Mesenchymal stem cell (in vitro differentiated cells and primary cell): ENCODE measurements at regions not wholly inside any gene's neighbourhood (a gene's known extent, or its start where the extent isn't known, plus 50 kb on each side); places are given as distances from the start of the nearest gene placed in this dataset.

Source experiments
- DNase-seq: peaks from one replicate; pipeline ENCODE4 v3.0.0-alpha.2; 2013
- H2AFZ ChIP-seq: one replicate; pipeline ENCODE4 v1.6.1; 2013; ENCODE audit warnings: low read depth, mild to moderate bottlenecking, control low read depth, inconsistent platforms, low read length, moderate library complexity
- H2AK5ac ChIP-seq: 2 replicates; pipeline ENCODE4 v1.6.1; 2013; ENCODE audit warnings: low read length, moderate library complexity, mild to moderate bottlenecking, inconsistent platforms; ENCODE audit not compliant: severe bottlenecking
- H2BK120ac ChIP-seq: one replicate; pipeline ENCODE4 v1.6.1; 2013; ENCODE audit warnings: low read depth, mild to moderate bottlenecking, inconsistent platforms, low read length, moderate library complexity
- H2BK12ac ChIP-seq, 2 experiments: one replicate each; pipeline ENCODE4 v1.6.1; 2013; ENCODE audit warnings: inconsistent platforms in 2 of 2, low read length in 2 of 2, mild to moderate bottlenecking in 2 of 2, moderate library complexity in 2 of 2, control low read depth in 1 of 2
- H2BK15ac ChIP-seq: one replicate; pipeline ENCODE4 v1.6.1; 2013; ENCODE audit warnings: mild to moderate bottlenecking, low read depth, inconsistent platforms; ENCODE audit not compliant: poor library complexity, severe bottlenecking
- H2BK5ac ChIP-seq: 2 replicates; pipeline ENCODE4 v1.6.1; 2013; ENCODE audit warnings: low read depth, mild to moderate bottlenecking, low read length, control low read depth, inconsistent platforms; ENCODE audit not compliant: poor library complexity, severe bottlenecking
- H3K14ac ChIP-seq, 2 experiments: one replicate each; pipeline ENCODE4 v1.6.1; 2013; ENCODE audit warnings: inconsistent platforms in 2 of 2, low read length in 2 of 2, control low read depth in 1 of 2, mild to moderate bottlenecking in 1 of 2, moderate library complexity in 1 of 2
- H3K18ac ChIP-seq, 2 experiments: one replicate each; pipeline ENCODE4 v1.6.1; 2013; ENCODE audit warnings: inconsistent platforms in 2 of 2, low read length in 2 of 2, control low read depth in 1 of 2, low read depth in 1 of 2, mild to moderate bottlenecking in 1 of 2
- H3K23ac ChIP-seq, 2 experiments: one replicate each; pipeline ENCODE4 v1.6.1; 2013; ENCODE audit warnings: inconsistent platforms in 2 of 2, low read length in 2 of 2, mild to moderate bottlenecking in 2 of 2, moderate library complexity in 2 of 2, control low read depth in 1 of 2
- H3K27ac ChIP-seq: 2 replicates; pipeline ENCODE4 v1.5.1; 2013; ENCODE audit warnings: mild to moderate bottlenecking, moderate library complexity, low read length, control low read depth, inconsistent platforms; ENCODE audit not compliant: poor library complexity, severe bottlenecking
- H3K27me3 ChIP-seq, 2 experiments: 2 replicates each; pipeline versions ENCODE4 v1.6.1 to v1.7.0; 2013; ENCODE audit warnings: low read length in 2 of 2, mild to moderate bottlenecking in 2 of 2, moderate library complexity in 2 of 2, control low read depth in 1 of 2, inconsistent platforms in 1 of 2; ENCODE audit not compliant: control insufficient read depth in 1 of 2, insufficient read depth in 1 of 2
- H3K36me3 ChIP-seq, 2 experiments: 2 replicates each; pipeline versions ENCODE4 v1.6.1 to v1.7.0; 2013; ENCODE audit warnings: low read length in 2 of 2, control low read depth in 1 of 2, inconsistent platforms in 1 of 2, low read depth in 1 of 2, mild to moderate bottlenecking in 1 of 2; ENCODE audit not compliant: insufficient read depth in 2 of 2, control insufficient read depth in 1 of 2
- H3K4ac ChIP-seq, 2 experiments: one replicate each; pipeline ENCODE4 v1.6.1; 2013; ENCODE audit warnings: inconsistent platforms in 2 of 2, low read length in 2 of 2, mild to moderate bottlenecking in 2 of 2, moderate library complexity in 2 of 2, control low read depth in 1 of 2, low read depth in 1 of 2
- H3K4me1 ChIP-seq: 2 replicates; pipeline ENCODE4 v1.6.1; 2013; ENCODE audit warnings: low read depth, low read length, control low read depth; ENCODE audit not compliant: control insufficient read depth, insufficient read depth
- H3K4me2 ChIP-seq: 2 replicates; pipeline ENCODE4 v1.6.1; 2013; ENCODE audit warnings: low read length, mild to moderate bottlenecking, inconsistent platforms; ENCODE audit not compliant: poor library complexity, severe bottlenecking
- H3K4me3 ChIP-seq, 2 experiments: 2 replicates each; pipeline versions ENCODE4 v1.5.1 to v1.7.0; 2013; ENCODE audit warnings: low read length in 2 of 2, mild to moderate bottlenecking in 2 of 2, control low read depth in 1 of 2, low read depth in 1 of 2; ENCODE audit not compliant: insufficient read depth in 1 of 2
- H3K79me1 ChIP-seq: replicated peaks from 2 replicates; pipeline ENCODE4 v1.6.1; 2013; ENCODE audit warnings: mild to moderate bottlenecking, control low read depth, low read length, inconsistent platforms; ENCODE audit not compliant: poor library complexity, severe bottlenecking
- H3K9ac ChIP-seq: 2 replicates; pipeline ENCODE4 v1.7.0; 2013; ENCODE audit warnings: mild to moderate bottlenecking, low read length, moderate library complexity
- H3K9me3 ChIP-seq: 2 replicates; pipeline ENCODE4 v1.7.0; 2013; ENCODE audit warnings: mild to moderate bottlenecking, low read length; ENCODE audit not compliant: control insufficient read depth
- H4K8ac ChIP-seq: one replicate; pipeline ENCODE4 v1.6.1; 2013; ENCODE audit warnings: inconsistent platforms, mild to moderate bottlenecking, low read length, moderate library complexity
- H4K91ac ChIP-seq: one replicate; pipeline ENCODE4 v1.6.1; 2013; ENCODE audit warnings: mild to moderate bottlenecking, low read length, inconsistent platforms
- WGBS: methylation state at CpG from one replicate; pipeline ENCODE4 v1.1.7; 2013; ENCODE audit warnings: mixed read lengths; 5-methylcytosine and 5-hydroxymethylcytosine counted together

GRCh38 chr1:194223596-194223995, 1037.2 kb upstream of the B3GALT2 start:
- H3K18ac ChIP-seq: no peak overlapping the region
- H3K9me3 ChIP-seq: peaks cover 2% of the 10 kb centered on the region
- H2AFZ ChIP-seq: no peak overlapping the region
- H3K79me1 ChIP-seq: no peaks in the 10 kb centered on the region
- H3K27ac ChIP-seq: no peak overlapping the region
- H3K4me1 ChIP-seq: no peaks in the 10 kb centered on the region
- H3K4me3 ChIP-seq: no peak overlapping the region
- no peak overlapping the region for H2BK12ac ChIP-seq
- no peak overlapping the region for H2AK5ac ChIP-seq
- no CpG with 5 or more reads among the region's 1 CpG for WGBS
- no peaks in the 10 kb centered on the region for H3K27me3 ChIP-seq
- H3K9ac ChIP-seq: no peak overlapping the region
- H2BK5ac ChIP-seq: no peak overlapping the region
- H4K91ac ChIP-seq: no peak overlapping the region
- no peak overlapping the region for H4K8ac ChIP-seq
- no peak overlapping the region for H3K4me2 ChIP-seq
- H2BK15ac ChIP-seq: no peak overlapping the region
- H3K23ac ChIP-seq: no peak overlapping the region
- H3K36me3 ChIP-seq: no peaks in the 10 kb centered on the region
- DNase-seq: no peak
- no peak overlapping the region for H3K14ac ChIP-seq
- H2BK120ac ChIP-seq: no peak overlapping the region
- H3K4ac ChIP-seq: no peak overlapping the region

GRCh38 chr1:194215448-194215847, 1029.0 kb upstream of the B3GALT2 start:
- no peak overlapping the region for H3K9ac ChIP-seq

GRCh38 chr1:194214735-194215134, 1028.3 kb upstream of the B3GALT2 start:
- Histone ChIP-seq H3K4me2 (no peak overlapping the region), H2BK15ac (no peak overlapping the region), H3K9ac (no peak overlapping the region), H3K79me1 (no peaks in the 10 kb centered on the region), H3K36me3 (no peaks in the 10 kb centered on the region), H2BK5ac (no peak overlapping the region), H4K8ac (no peak overlapping the region), H2AFZ (no peak overlapping the region), H2AK5ac (no peak overlapping the region), H2BK12ac (no peak overlapping the region), H2BK120ac (no peak overlapping the region), H3K4ac (no peak overlapping the region), H3K4me1 (no peaks in the 10 kb centered on the region), H3K27ac (no peak overlapping the region), H3K4me3 (no peak overlapping the region), H3K27me3 (no peaks in the 10 kb centered on the region), H3K18ac (no peak overlapping the region), H3K23ac (no peak overlapping the region), H4K91ac (no peak overlapping the region), H3K9me3 (peaks cover 11% of the 10 kb centered on the region), H3K14ac (no peak overlapping the region)
- no peak for DNase-seq
- 78% methylated on average over 2 of the region's 3 CpGs for WGBS

More at GRCh38 chr1:194215448-194215847, 1029.0 kb upstream of the B3GALT2 start:
- Histone ChIP-seq H3K18ac (no peak overlapping the region), H2BK5ac (no peak overlapping the region), H3K4me3 (no peak overlapping the region), H2BK120ac (no peak overlapping the region), H2AFZ (no peak overlapping the region), H3K4me1 (no peaks in the 10 kb centered on the region), H4K91ac (no peak overlapping the region), H3K9me3 (peaks cover 11% of the 10 kb centered on the region), H3K14ac (no peak overlapping the region), H3K4me2 (no peak overlapping the region), H4K8ac (no peak overlapping the region), H2AK5ac (no peak overlapping the region), H3K36me3 (no peaks in the 10 kb centered on the region), H3K4ac (no peak overlapping the region), H3K27ac (no peak overlapping the region), H3K79me1 (no peaks in the 10 kb centered on the region), H3K27me3 (no peaks in the 10 kb centered on the region), H2BK12ac (no peak overlapping the region), H3K23ac (no peak overlapping the region), H2BK15ac (no peak overlapping the region)
- no CpG with 5 or more reads among the region's 1 CpG for WGBS
- no peak for DNase-seq

- Histone ChIP-seq H4K8ac (no peak overlapping the region), H3K4me3 (no peak overlapping the region), H2BK5ac (no peak overlapping the region), H3K4me1 (no peaks in the 10 kb centered on the region), H2AK5ac (no peak overlapping the region), H3K9me3 (peaks cover 2% of the 10 kb centered on the region), H2AFZ (no peak overlapping the region), H2BK12ac (no peak overlapping the region), H2BK15ac (no peak overlapping the region), H3K14ac (no peak overlapping the region), H2BK120ac (no peak overlapping the region), H3K4ac (no peak overlapping the region), H3K9ac (no peak overlapping the region), H3K4me2 (no peak overlapping the region), H3K27ac (no peak overlapping the region), H3K18ac (no peak overlapping the region), H3K23ac (no peak overlapping the region), H3K79me1 (no peaks in the 10 kb centered on the region), H3K36me3 (no peaks in the 10 kb centered on the region), H4K91ac (no peak overlapping the region), H3K27me3 (no peaks in the 10 kb centered on the region)
- DNase-seq: no peak
These were observed 1023.5 kb upstream of the B3GALT2 start for GRCh38 chr1:194209920-194210319.
